Skeletal muscle satellite cell (primary cell): ENCODE measurements at regions not wholly inside any gene's neighbourhood (a gene's known extent, or its start where the extent isn't known, plus 50 kb on each side); places are given as distances from the start of the nearest gene placed in this dataset.
"Not testable (repeated sequence)": the region's sequence is repeated elsewhere in the genome, so short reads cannot be mapped to it uniquely, and the experiment has no call there.

Experiments used
- H3K27me3 ChIP-seq: 2 replicates; pipeline ENCODE4 v1.7.0; 2013; ENCODE audit warnings: low read length; ENCODE audit not compliant: control insufficient read depth, insufficient read depth
- H3K36me3 ChIP-seq: 2 replicates; pipeline ENCODE4 v1.7.0; 2013; ENCODE audit warnings: mild to moderate bottlenecking, control low read depth, low read length; ENCODE audit not compliant: insufficient read depth
- H3K4me1 ChIP-seq: 2 replicates; pipeline ENCODE4 v1.7.0; 2013; ENCODE audit warnings: low read length; ENCODE audit not compliant: control insufficient read depth, insufficient read depth
- H3K4me2 ChIP-seq: 2 replicates; pipeline ENCODE4 v1.7.0; 2013; ENCODE audit warnings: mild to moderate bottlenecking, low read length
- H3K4me3 ChIP-seq: 2 replicates; pipeline ENCODE4 v1.7.0; 2013; ENCODE audit warnings: low read length
- H3K9ac ChIP-seq: 2 replicates; pipeline ENCODE4 v1.7.0; 2013; ENCODE audit warnings: mild to moderate bottlenecking, low read depth, low read length, moderate library complexity
- H3K9me3 ChIP-seq: replicated peaks from 2 replicates; pipeline ENCODE4 v1.7.0; 2013; ENCODE audit warnings: mild to moderate bottlenecking, control low read depth, low read length

- Histone ChIP-seq H3K27me3 (no peaks in the 10 kb centered on the region), H3K9me3 (no peaks in the 10 kb centered on the region), H3K9ac (no peak overlapping the region), H3K4me1 (no peaks in the 10 kb centered on the region), H3K4me2 (no peak overlapping the region), H3K4me3 (no peak overlapping the region), H3K36me3 (no peaks in the 10 kb centered on the region)
Measured at GRCh38 chr6:122223251-122223650, 176.2 kb upstream of the HSF2 start.

- Histone ChIP-seq H3K27me3 (no peaks in the 10 kb centered on the region), H3K4me1 (no peaks in the 10 kb centered on the region), H3K4me3 (no peak overlapping the region), H3K36me3 (no peaks in the 10 kb centered on the region), H3K4me2 (no peak overlapping the region), H3K9me3 (no peaks in the 10 kb centered on the region), H3K9ac (no peak overlapping the region)
Measured at GRCh38 chr6:122238861-122239260, 160.6 kb upstream of the HSF2 start.

- H3K9me3 ChIP-seq = no peaks in the 10 kb centered on the region
Measured at GRCh38 chr6:122246906-122247658, 152.4 kb upstream of the HSF2 start.

GRCh38 chr6:122248001-122248669 lies 151.3 kb upstream of the HSF2 start:
- H3K9me3 ChIP-seq = no peaks in the 10 kb centered on the region
- H3K4me3 ChIP-seq = no peak overlapping the region
- no peak overlapping the region for H3K4me2 ChIP-seq
- H3K36me3 ChIP-seq = no peaks in the 10 kb centered on the region
- no peaks in the 10 kb centered on the region for H3K27me3 ChIP-seq
- no peaks in the 10 kb centered on the region for H3K4me1 ChIP-seq
- H3K9ac ChIP-seq = no peak overlapping the region

More at GRCh38 chr6:122246906-122247658, 152.4 kb upstream of the HSF2 start:
- Histone ChIP-seq H3K27me3 (no peaks in the 10 kb centered on the region), H3K4me1 (no peaks in the 10 kb centered on the region), H3K4me3 (no peak overlapping the region), H3K36me3 (no peaks in the 10 kb centered on the region), H3K9ac (no peak overlapping the region), H3K4me2 (no peak overlapping the region)

GRCh38 chr6:122248844-122249243 lies 150.6 kb upstream of the HSF2 start:
- H3K36me3 ChIP-seq = no peaks in the 10 kb centered on the region
- no peak overlapping the region for H3K4me2 ChIP-seq
- no peaks in the 10 kb centered on the region for H3K27me3 ChIP-seq
- H3K4me3 ChIP-seq = no peak overlapping the region
- no peaks in the 10 kb centered on the region for H3K4me1 ChIP-seq
- no peak overlapping the region for H3K9ac ChIP-seq
- H3K9me3 ChIP-seq = no peaks in the 10 kb centered on the region

GRCh38 chr6:122258839-122259238 lies 140.6 kb upstream of the HSF2 start:
- Histone ChIP-seq H3K9me3 (no peaks in the 10 kb centered on the region), H3K9ac (no peak overlapping the region), H3K4me3 (no peak overlapping the region), H3K4me1 (no peaks in the 10 kb centered on the region), H3K27me3 (no peaks in the 10 kb centered on the region), H3K36me3 (no peaks in the 10 kb centered on the region), H3K4me2 (no peak overlapping the region)

GRCh38 chr6:122264557-122264956 lies 134.9 kb upstream of the HSF2 start:
- Histone ChIP-seq H3K4me2 (no peak overlapping the region), H3K4me3 (no peak overlapping the region), H3K36me3 (no peaks in the 10 kb centered on the region), H3K9me3 (no peaks in the 10 kb centered on the region), H3K4me1 (no peaks in the 10 kb centered on the region), H3K27me3 (no peaks in the 10 kb centered on the region), H3K9ac (no peak overlapping the region)

GRCh38 chr6:122265755-122266154 lies 133.7 kb upstream of the HSF2 start:
- Histone ChIP-seq H3K4me3 (no peak overlapping the region), H3K4me1 (no peaks in the 10 kb centered on the region), H3K9me3 (no peaks in the 10 kb centered on the region), H3K36me3 (no peaks in the 10 kb centered on the region), H3K27me3 (no peaks in the 10 kb centered on the region), H3K4me2 (no peak overlapping the region), H3K9ac (no peak overlapping the region)

- Histone ChIP-seq H3K36me3 (no peaks in the 10 kb centered on the region), H3K9me3 (no peaks in the 10 kb centered on the region), H3K27me3 (no peaks in the 10 kb centered on the region), H3K4me1 (no peaks in the 10 kb centered on the region), H3K9ac (no peak overlapping the region), H3K4me2 (no peak overlapping the region), H3K4me3 (no peak overlapping the region)
Measured at GRCh38 chr6:122268394-122268793, 131.1 kb upstream of the HSF2 start.

- Histone ChIP-seq H3K27me3 (peaks cover 3% of the 10 kb centered on the region), H3K9me3 (no peaks in the 10 kb centered on the region), H3K4me1 (no peaks in the 10 kb centered on the region), H3K9ac (no peak overlapping the region), H3K4me2 (no peak overlapping the region), H3K4me3 (no peak overlapping the region), H3K36me3 (no peaks in the 10 kb centered on the region)
Measured at GRCh38 chr6:122276637-122277036, 122.8 kb upstream of the HSF2 start.

- H3K9ac ChIP-seq, H3K4me1 ChIP-seq, H3K27me3 ChIP-seq, H3K4me3 ChIP-seq, H3K9me3 ChIP-seq, H3K4me2 ChIP-seq, H3K36me3 ChIP-seq: not testable (repeated sequence)
Measured at GRCh38 chr6:122280105-122281021, 119.1 kb upstream of the HSF2 start.
